DND-41 (cell line): ENCODE measurements at regions not wholly inside any gene's neighbourhood (a gene's known extent, or its start where the extent isn't known, plus 50 kb on each side); places are given as distances from the start of the nearest gene placed in this dataset.

Experiments used
- EZH2 ChIP-seq: IDR thresholded peaks from 3 replicates; pipeline ENCODE4 v1.6.1; 2012; ENCODE audit warnings: borderline replicate concordance, low read depth, mild to moderate bottlenecking, moderate library complexity, low read length, inconsistent platforms; ENCODE audit not compliant: severe bottlenecking
- TF ChIP-seq, protein P1 (sequence below): IDR thresholded peaks from 2 replicates; pipeline ENCODE4 v1.5.1; 2012; ENCODE audit warnings: borderline replicate concordance, low read length, moderate library complexity, mild to moderate bottlenecking; ENCODE audit not compliant: poor library complexity, severe bottlenecking; ENCODE audit errors: extremely low read depth

DNA sequence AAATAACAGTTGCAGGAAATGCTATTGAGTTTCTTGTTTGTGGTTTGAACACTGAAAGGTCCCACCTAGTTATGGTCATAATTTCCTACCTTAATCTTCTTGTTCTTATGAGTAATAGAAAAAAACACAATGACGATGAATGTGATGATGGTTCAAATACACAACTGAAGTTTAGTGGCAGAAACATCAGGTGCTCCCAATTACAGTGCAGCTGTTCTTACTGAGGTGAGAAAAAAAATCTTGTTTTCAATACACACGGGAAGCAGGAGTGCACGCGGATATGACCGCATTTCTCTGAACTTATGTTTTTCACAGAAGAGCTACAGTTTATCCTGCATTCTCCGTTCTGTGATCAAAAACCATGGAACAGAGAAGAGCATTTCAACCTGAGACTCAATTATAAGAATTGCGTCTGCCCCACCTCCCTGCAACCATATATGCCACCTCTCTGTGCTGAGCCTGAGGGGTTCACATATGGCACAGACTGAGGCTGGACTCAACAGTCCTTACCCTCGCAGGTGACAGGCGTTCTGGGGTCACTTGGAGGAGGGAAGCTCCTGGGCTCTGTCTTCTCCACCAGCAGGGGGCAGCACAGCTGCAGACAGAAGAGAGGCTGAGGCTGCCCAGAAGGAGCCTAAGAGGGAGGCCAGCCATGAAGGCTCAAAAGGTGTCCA is 99.7 kb upstream of the IGLL5 start:
- TF ChIP-seq, protein P1, sequence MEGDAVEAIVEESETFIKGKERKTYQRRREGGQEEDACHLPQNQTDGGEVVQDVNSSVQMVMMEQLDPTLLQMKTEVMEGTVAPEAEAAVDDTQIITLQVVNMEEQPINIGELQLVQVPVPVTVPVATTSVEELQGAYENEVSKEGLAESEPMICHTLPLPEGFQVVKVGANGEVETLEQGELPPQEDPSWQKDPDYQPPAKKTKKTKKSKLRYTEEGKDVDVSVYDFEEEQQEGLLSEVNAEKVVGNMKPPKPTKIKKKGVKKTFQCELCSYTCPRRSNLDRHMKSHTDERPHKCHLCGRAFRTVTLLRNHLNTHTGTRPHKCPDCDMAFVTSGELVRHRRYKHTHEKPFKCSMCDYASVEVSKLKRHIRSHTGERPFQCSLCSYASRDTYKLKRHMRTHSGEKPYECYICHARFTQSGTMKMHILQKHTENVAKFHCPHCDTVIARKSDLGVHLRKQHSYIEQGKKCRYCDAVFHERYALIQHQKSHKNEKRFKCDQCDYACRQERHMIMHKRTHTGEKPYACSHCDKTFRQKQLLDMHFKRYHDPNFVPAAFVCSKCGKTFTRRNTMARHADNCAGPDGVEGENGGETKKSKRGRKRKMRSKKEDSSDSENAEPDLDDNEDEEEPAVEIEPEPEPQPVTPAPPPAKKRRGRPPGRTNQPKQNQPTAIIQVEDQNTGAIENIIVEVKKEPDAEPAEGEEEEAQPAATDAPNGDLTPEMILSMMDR: peak; percentile 99
- no peak for TF ChIP-seq EZH2
